Peyer's patch (tissue), 4 donors: ENCODE measurements at regions not wholly inside any gene's neighbourhood (a gene's known extent, or its start where the extent isn't known, plus 50 kb on each side); places are given as distances from the start of the nearest gene placed in this dataset.

ENCODE experiments used
- DNase-seq, 3 donors: peaks; one replicate each; pipeline ENCODE4 v3.0.0-alpha.2; 2017 to 2019
- H3K27ac ChIP-seq, 4 donors: fragments of 200-600 bp; sonication (generic); one replicate each; pipeline ENCODE4 v1.5.1; 2016 to 2019
- H3K27me3 ChIP-seq, 2 donors: fragments of 200-600 bp; sonication (generic); one replicate each; pipeline ENCODE4 v1.5.1; 2019
- H3K36me3 ChIP-seq, 3 donors: fragments of 200-600 bp; sonication (generic); one replicate each; pipeline ENCODE4 v1.5.1; 2016 to 2019
- H3K4me1 ChIP-seq, 4 donors: fragments of 200-600 bp; sonication (generic); one replicate each; pipeline ENCODE4 v1.5.1; 2016 to 2019
- H3K4me3 ChIP-seq, 4 donors: fragments of 200-600 bp; sonication (generic); 1 replicate in 3 of 4; 2 replicates in 1 of 4; pipeline ENCODE4 v1.5.1; 2016 to 2019; ENCODE audit warnings: mild to moderate bottlenecking in 1 of 4
- H3K9me3 ChIP-seq, 4 donors: fragments of 200-600 bp; sonication (generic); one replicate each; pipeline ENCODE4 v1.5.1; 2016 to 2019; ENCODE audit warnings: mild to moderate bottlenecking in 1 of 4
- CTCF ChIP-seq, 6 experiments: fragments of 450-650 bp in 4 of 6; fragments of 200-600 bp in 2 of 6; sonication (generic) in 1 of 6; IDR thresholded peaks; one replicate each; pipeline ENCODE4 v1.5.1; 2017 to 2019; ENCODE audit warnings: antibody characterized with exemption in 6 of 6, mild to moderate bottlenecking in 3 of 6, moderate library complexity in 1 of 6
- POLR2A ChIP-seq, 2 donors: fragments of 450-650 bp; IDR thresholded peaks; one replicate each; pipeline ENCODE4 v1.5.1; 2017; ENCODE audit warnings: antibody characterized with exemption in 2 of 2, mild to moderate bottlenecking in 2 of 2, moderate library complexity in 2 of 2

GRCh38 chr6:125477844-125478243 is 176.1 kb upstream of the HDDC2 start:
- H3K36me3 ChIP-seq: no peaks in the 10 kb centered on the region
- no peaks in the 10 kb centered on the region for H3K27me3 ChIP-seq
- TF ChIP-seq CTCF (IDR thresholded peaks at IDR 0.05) (no peak), POLR2A (IDR thresholded peaks at IDR 0.05) (no peak)
- H3K9me3 ChIP-seq: no peaks in the 10 kb centered on the region
- DNase-seq: no peak
- H3K4me1 ChIP-seq: no peaks in the 10 kb centered on the region
- no peak overlapping the region for H3K27ac ChIP-seq
- H3K4me3 ChIP-seq: no peak overlapping the region

- Histone ChIP-seq H3K36me3 (no peaks in the 10 kb centered on the region), H3K4me3 (no peak overlapping the region), H3K4me1 (no peaks in the 10 kb centered on the region), H3K27ac (no peak overlapping the region), H3K9me3 (no peaks in the 10 kb centered on the region), H3K27me3 (no peaks in the 10 kb centered on the region)
- DNase-seq: no peak
- TF ChIP-seq CTCF (IDR thresholded peaks at IDR 0.05) (no peak), POLR2A (IDR thresholded peaks at IDR 0.05) (no peak)
These were observed 178.4 kb upstream of the HDDC2 start for GRCh38 chr6:125480146-125480545.

- TF ChIP-seq CTCF (IDR thresholded peaks at IDR 0.05): no peak
- no peak for TF ChIP-seq POLR2A (IDR thresholded peaks at IDR 0.05)
- H3K27me3 ChIP-seq: no peaks in the 10 kb centered on the region
These were observed 178.8 kb upstream of the HDDC2 start for GRCh38 chr6:125480571-125480970.

GRCh38 chr6:125481056-125481455 is 179.3 kb upstream of the HDDC2 start:
- Histone ChIP-seq H3K9me3 (no peaks in the 10 kb centered on the region), H3K27me3 (no peaks in the 10 kb centered on the region), H3K27ac (no peak overlapping the region), H3K4me3 (no peak overlapping the region), H3K4me1 (no peaks in the 10 kb centered on the region), H3K36me3 (no peaks in the 10 kb centered on the region)
- DNase-seq: no peak
- TF ChIP-seq CTCF (IDR thresholded peaks at IDR 0.05): no peak
- TF ChIP-seq POLR2A (IDR thresholded peaks at IDR 0.05): no peak

More at GRCh38 chr6:125480571-125480970, 178.8 kb upstream of the HDDC2 start:
- H3K4me3 ChIP-seq: no peak overlapping the region
- H3K4me1 ChIP-seq: no peaks in the 10 kb centered on the region
- no peak overlapping the region for H3K27ac ChIP-seq
- no peaks in the 10 kb centered on the region for H3K36me3 ChIP-seq
- no peak for DNase-seq
- H3K9me3 ChIP-seq: no peaks in the 10 kb centered on the region

GRCh38 chr6:125485757-125486156 is 184.0 kb upstream of the HDDC2 start:
- Histone ChIP-seq H3K4me3 (no peak overlapping the region), H3K27ac (no peak overlapping the region), H3K9me3 (no peaks in the 10 kb centered on the region), H3K4me1 (no peaks in the 10 kb centered on the region), H3K36me3 (no peaks in the 10 kb centered on the region), H3K27me3 (no peaks in the 10 kb centered on the region)
- TF ChIP-seq POLR2A (IDR thresholded peaks at IDR 0.05) (no peak), CTCF (IDR thresholded peaks at IDR 0.05) (no peak)
- DNase-seq: no peak

- no peaks in the 10 kb centered on the region for H3K9me3 ChIP-seq
- no peak for DNase-seq
- no peak overlapping the region for H3K27ac ChIP-seq
- no peaks in the 10 kb centered on the region for H3K4me1 ChIP-seq
- no peak for TF ChIP-seq CTCF (IDR thresholded peaks at IDR 0.05)
- no peak for TF ChIP-seq POLR2A (IDR thresholded peaks at IDR 0.05)
- H3K36me3 ChIP-seq: no peaks in the 10 kb centered on the region
- H3K4me3 ChIP-seq: no peak overlapping the region
- no peaks in the 10 kb centered on the region for H3K27me3 ChIP-seq
These were observed 185.1 kb upstream of the HDDC2 start for GRCh38 chr6:125486881-125487280.
